Forelimb muscle (tissue), 1 donor: ENCODE measurements at regions not wholly inside any gene's neighbourhood (a gene's known extent, or its start where the extent isn't known, plus 50 kb on each side); places are given as distances from the start of the nearest gene placed in this dataset.

Experiments used
- DNase-seq: peaks from one replicate; pipeline ENCODE4 v3.0.0-alpha.2; 2013; ENCODE audit warnings: low read depth

DNA sequence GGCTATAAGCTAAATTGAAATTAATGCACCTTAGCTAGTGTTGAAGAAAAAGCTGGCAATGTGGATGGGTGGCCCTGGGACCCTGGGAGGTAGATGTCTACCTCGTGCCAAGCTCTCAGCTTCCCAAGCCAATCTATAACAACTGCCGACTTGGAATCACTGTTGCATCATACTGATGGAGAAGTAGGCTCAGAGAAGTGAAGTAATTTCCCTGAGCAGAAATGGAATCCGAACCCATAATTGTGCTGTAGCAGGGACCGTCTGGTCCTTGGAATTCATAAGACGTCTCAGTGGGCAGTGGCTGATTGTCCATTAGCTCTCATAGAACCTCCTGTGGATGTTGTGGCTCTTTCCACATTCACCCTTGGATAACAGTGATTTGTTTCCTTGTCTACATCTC, 196.6 kb downstream of the RAB11FIP4 start:
- no peak for DNase-seq
